CD4-positive, alpha-beta T cell treated with Interleukin-4 for 1 hour (primary cell): ENCODE measurements at regions not wholly inside any gene's neighbourhood (a gene's known extent, or its start where the extent isn't known, plus 50 kb on each side); places are given as distances from the start of the nearest gene placed in this dataset.

Experiments used
- DNase-seq, 2 donors: peaks; one replicate each; pipeline ENCODE4 v3.0.0-alpha.2; 2020 to 2022

DNA sequence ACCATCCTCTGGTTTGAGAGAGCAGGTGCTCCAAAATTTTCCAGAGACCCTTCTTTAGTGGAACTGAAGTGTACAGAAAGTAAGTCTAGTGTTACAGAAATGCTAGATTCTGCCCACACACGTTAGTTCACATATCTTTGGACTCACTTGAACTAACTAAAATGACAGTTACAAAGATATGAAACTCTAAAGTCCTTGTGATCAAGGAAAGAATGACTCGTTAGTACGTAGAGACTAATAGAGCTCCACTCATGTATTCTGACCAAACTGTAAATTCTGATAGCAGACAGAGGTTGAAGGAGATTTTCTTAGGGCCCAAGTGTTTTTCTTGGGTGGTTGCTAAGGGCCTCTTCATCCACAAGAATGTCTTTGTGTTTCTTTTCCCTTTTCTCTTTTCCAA lies 491.5 kb upstream of the B3GALT2 start:
- no peak for DNase-seq

DNA sequence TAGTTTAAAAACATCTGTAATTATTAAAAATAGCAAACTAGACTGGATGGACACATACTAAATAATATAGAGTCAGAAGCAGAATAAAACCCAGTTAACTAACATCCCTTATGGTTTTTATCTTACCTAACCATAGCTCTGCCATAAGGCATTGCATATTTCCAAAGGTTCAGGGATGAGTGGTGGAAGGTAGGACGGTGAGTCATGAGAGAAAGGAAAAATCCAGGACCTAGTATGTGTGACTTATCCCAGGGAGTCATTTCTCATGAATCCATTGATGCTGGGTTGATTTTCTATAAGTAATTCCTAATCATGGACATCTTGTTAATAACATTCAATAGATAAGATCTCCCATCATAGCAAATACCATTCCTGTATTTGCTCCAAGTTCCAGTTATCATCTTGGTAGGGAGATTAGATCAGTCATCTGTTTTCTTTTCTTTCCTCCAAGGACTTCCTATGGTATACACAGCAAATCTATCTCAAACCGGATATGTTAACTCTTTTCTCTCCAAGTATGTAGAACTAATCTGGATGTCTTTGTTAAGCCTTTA lies 490.7 kb upstream of the B3GALT2 start:
- no peak for DNase-seq

DNA sequence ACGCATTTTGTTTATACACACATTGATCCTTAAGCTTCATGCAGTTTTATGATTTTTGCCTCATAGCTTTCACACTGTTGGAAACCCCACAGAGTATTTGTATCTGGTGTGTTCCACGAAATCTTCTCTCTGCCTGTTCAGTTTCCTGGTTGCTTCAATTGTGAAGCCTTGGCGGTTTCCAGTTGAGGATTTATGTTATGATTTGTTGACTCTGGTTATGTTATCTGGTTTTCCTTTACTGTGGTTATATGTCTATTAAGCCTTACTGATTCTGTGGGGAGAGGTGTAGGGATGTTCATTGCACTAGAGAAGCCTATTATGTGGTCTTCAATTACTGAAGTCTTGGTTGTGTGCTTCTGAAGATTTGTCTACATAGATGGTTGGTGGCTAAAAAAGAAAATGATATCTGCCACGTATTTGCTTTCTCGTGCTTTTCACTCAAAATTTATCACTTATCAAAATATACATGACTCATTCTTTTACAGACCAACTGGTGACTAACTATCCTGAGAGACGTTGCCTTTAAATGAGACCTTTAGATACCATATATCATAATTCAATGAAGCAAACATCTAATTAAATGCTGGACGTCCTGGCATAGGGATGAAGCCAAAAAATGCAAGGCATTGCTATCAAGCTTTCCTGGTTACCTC lies 488.0 kb upstream of the B3GALT2 start:
- DNase-seq = no peak

DNA sequence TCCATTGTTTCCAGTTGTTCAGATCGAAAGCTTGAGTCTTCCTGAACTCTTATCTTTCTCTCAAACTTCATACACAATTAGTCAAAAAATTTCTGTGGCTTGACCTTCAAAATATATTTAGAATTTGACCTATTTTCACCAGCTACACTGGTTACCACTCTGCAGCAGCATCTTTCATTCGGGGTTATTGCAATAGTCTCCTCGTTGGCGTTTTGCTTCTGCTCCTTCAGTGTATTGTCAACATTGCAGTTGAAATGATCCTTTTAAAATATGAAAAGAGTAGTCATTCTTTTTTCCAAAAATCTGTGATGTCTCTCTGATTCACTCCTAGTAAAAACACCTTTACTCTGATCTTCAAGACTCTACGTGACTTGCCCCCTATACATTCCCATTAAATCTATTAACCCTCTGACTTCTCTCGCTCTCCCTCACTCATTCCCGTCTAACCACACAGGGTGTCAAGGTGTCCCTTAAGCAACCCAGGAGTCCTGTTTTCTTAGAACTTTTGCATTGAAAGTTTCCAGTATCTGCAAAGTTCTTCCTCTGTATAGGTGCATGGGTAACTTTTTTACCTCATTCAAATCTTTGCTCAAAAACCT lies 480.2 kb upstream of the B3GALT2 start:
- no peak for DNase-seq

DNA sequence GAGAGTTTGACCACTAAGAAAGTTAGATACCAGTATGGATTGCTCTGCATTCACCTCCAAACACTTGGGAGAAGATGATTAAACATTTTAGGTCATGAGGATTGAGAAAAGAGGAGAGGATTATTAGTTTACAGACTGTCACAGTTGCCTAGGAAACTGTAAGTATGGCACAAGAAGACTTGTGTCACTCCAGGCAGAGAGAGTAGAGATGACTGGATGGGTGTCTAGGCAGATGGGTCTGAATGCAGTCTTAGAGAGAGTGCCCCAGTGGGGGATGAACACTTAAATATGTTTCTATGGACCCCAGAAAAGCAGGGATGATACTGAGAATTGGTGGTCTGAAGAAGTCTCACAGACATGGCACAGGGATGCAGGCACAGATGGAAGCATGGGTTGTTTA lies 477.6 kb upstream of the B3GALT2 start:
- DNase-seq = no peak

DNA sequence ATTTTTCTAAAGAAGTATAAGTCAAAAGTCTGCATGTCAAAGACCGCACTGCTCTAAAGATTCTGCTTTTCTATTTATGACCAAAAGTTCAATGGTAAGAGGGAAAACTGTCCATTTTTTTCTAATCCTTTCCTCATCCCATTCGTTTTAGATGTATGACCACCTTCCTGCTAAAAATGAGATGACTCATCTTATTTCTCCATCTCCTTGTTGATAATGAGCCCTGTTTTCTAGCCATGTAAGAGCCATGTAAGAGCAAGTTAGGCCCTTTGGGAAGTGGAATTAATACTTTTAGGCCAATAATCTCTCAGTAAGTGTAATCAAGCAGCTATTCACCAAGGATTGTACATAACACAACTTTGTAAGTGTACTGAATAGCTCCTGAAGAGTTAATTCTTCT lies 475.6 kb upstream of the B3GALT2 start:
- no peak for DNase-seq

DNA sequence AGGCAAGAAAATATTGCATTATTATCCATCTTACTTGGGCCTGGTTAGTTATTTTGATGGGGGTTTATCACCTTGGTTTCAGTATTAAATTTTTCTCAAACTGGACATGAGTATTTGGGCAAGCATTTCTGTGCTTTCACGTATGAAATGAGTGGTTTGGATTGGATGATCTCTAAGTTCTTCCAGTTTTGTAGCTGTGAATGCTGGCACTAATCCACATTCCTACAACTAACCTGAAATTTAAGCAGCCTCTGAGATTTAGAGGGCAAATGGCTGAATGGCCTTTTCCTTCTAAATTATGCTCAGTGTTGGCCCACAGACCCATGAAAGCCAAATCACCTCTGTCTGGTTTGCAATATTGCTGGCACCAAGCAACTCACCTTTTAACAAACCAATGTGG lies 475.0 kb upstream of the B3GALT2 start:
- no peak for DNase-seq

DNA sequence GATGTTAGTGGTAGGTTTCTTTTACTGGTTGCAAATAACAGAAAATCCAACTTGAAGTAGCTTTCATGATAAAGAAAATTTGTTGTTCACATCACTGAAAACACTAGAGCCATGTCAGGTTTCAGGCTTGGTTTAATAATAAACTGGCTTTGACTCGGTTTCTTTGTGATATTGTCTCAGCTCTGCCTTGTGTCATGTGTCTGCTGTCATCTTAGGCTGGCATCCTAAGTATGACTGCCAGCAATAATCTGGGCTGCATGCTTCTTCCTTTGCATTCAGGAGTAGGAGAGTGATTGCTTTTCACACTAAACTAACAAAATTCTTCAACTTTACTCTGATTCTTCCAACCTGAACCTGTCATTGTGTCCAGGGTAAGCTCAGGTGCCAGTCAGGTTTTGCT lies 474.0 kb upstream of the B3GALT2 start:
- DNase-seq = no peak

DNA sequence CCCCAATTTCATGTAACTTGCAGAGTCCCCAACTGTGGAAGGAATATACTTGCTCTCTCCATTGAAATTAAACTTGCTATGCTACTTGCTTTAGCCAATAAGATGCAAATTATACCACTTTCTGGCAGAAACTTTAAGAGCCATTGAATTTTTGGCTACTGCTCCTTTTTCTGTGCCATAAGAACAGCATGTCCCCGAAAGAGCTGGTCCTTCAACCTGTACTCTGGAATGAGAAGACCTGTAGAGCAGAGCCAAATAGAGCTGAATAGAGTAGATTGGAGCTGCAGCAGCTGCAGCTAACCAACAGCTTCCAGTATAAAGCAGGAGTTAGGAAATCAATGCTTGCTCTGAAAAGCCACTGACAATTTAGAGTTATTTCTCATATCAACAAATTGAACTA lies 472.3 kb upstream of the B3GALT2 start:
- no peak for DNase-seq

DNA sequence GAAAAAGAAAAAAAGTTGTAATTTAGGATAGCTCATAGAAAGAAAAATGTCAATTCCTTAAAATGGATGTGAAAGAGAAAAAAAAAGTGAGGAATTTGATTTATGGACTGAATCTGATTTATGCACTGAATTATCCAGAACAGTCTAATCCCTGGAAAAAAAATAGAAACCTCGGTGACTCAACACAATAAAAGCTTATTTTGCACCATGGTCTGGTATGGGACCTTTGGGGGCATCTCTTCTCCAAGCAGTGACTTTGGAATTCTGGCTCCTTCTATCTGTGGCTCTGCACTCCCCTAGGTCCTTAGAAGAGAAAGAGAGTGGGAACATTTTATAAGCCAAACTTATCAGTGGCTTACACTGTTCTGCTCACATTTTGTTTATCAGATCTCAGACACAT lies 471.7 kb upstream of the B3GALT2 start:
- no peak for DNase-seq

DNA sequence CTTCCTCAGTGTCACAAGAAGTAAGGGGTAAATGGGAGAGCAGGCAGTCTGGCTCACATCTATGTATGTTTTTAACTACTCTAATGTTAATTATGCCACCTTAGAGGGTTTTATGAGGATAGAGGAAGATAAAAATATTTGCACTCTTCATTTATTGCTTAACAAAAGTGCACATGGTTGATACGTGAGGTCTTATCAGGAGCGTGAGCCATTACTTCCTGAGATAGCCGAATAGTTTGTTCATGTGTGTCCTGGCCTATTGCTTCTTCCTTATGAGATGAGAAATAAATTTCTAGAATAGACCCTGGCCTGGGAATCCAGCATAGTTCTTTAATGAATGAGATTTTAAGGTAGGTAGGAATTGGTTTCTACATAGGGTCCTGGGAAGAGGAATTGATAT lies 471.1 kb upstream of the B3GALT2 start:
- DNase-seq = no peak

DNA sequence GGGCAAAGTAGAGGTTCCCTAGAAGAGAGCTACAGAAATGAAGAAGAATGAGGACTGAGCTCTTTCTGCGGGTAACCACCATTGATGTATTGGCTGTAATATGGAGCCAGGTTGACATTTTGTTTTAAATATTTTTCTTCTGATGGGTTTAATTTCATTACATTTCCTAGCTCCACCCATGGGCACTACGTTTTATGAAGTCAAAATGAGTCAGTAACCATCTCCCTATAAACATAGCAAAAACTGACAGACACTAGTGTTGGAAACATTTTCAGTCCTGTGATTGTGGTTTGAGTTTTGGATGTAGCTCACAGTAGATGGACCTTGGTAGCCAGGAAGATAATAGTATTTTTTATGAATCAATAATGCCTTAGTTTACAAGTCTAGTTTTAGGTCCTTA lies 470.4 kb upstream of the B3GALT2 start:
- DNase-seq = no peak

DNA sequence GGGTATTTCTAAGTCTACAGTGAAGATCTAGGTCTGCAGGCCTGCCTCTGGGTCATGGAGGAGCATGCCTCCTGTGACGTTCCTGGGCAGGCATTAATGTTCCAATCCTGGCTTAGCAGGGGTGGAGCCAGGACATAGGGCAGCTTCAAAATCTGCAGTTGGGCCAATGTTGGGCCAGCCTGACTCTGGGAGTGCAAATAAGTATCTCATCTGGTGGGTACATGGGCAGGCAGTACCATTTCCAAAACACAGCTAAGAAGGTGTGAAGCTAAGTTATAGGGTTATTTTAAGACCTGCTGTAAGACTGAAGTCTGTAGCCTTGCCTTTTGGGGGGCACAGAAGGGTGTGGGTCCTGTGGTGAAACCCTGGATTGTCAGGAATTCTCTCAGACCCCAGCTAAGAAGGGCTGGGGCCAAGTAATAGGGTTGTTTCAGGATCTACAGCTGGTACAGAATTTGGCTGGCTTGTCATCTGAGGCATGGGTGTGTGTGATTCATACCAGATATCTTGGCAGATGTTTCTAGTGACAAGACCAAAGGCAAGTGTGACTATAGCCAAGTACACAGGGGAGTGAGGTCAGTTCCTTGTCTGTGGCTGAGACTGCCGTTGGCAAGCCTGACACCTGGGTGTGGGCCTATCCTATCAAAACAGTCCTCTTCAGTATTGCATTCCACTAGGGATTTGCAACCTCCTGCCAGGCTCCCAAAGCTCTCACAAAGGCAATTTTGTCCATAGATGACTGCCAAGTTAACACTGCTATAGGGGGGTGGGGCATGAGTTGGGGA lies 468.7 kb upstream of the B3GALT2 start:
- no peak for DNase-seq

DNA sequence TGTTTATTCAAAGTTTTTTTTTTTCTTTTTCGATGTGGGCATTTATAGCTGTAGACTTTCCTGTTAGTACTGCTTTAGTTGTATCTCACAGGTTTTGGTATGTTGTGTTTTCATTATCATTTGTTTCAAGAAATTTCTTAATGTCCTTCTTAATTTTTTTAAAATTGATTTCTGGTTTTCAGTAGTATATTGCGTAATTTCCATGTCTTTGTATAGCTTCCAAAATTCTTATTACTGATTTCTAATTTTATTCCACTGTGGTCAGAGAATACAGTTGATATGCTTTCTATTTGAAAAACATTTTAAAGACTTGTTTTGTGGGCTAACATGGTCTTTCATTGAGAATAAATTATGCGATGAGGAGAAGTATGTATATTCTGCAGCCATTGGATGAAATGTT lies 463.2 kb upstream of the B3GALT2 start:
- no peak for DNase-seq

DNA sequence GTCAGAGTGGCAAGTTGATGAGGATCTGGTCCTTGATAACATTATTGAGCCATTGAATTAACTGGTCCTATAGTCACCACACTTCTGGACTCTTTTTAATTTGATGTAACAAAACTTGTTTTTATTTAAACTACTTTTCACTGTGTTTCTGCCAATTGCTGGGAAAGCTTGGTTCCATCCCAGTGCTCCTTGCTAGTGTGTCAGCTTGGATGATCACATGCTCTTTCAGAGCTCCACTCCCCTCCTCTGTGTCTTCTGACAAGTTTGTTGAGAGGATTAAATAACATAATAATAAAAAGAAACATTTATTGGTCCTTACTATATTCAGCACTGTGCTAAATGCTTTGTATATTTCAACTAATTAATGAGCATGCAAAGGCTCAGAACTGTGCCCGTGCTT lies 448.5 kb upstream of the B3GALT2 start:
- no peak for DNase-seq

DNA sequence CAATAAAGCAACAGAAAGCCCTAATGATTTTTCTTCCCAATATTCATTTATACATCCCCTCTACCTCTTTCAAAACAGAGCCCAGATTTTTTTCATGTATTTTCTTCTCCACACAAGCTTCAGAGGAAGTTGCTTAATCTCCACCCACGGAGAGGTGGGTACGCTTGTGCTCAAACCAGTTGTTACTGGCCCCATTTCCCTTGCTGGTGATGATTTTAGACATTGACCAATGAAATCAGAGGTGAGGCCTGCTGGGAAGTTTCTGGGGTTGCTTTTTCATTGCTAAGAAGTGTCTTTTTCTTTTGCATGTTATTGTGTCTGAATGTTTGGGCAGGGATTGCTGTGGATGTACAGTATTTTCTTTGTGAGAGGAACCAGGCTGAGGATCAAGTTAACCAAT lies 448.1 kb upstream of the B3GALT2 start:
- DNase-seq = peak in 1 of 2 donors; percentile 44

DNA sequence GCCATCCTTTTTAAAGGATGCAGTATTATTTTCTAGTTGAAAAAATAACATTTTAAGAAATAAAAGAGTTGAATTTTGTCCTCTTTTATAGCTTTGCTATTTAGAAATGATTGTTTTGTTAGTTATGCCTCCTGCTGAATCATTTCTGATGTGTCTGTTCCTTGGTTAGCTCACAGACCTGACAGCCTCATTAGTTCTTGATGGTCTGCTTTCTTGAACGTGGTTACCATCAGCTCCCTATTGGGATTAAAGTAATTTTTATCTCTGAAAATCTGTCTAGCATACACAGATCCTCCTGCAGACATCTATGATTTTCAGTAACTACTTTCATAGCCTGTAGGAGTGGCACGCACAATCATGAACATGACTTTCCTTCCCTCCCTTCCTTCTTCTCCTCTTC lies 447.6 kb upstream of the B3GALT2 start:
- DNase-seq = no peak

DNA sequence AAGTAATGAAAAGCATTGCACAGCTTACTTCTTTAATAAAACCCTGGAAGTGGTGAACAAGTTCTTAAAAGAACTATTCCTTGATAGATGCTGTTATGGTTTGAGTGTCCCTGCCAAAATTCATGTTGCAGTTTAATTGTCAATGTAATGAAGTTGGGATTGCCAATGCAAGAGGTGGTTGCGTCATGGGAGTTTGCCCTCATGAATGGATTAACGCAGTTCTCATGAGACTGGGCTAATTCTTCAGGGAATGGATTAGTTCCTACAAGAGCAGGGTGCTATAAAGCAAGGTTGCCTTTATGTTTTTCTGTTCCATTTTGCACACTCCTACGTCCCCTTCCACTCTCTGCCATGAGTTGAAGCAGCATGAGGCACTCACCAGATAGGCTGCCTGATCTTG lies 446.7 kb upstream of the B3GALT2 start:
- DNase-seq = no peak

DNA sequence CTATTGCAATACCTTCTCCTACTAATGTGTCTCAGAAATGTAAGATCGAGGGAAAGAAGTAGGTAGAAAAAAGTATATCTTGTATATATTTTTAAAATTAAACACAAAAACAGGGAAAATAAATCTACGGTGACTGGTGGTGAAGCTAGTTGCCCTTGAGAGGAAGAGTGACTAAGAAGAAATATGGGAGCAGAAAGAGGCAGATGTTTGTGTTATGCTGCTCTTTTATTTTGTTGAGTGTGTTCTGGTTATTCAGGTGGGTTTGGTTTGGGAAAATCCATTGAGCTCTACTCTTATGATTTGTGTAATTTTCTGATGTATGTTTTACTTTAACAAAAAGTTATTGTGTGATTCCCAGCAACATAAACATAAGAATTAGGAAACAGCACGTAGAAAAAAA lies 444.9 kb upstream of the B3GALT2 start:
- DNase-seq = no peak

DNA sequence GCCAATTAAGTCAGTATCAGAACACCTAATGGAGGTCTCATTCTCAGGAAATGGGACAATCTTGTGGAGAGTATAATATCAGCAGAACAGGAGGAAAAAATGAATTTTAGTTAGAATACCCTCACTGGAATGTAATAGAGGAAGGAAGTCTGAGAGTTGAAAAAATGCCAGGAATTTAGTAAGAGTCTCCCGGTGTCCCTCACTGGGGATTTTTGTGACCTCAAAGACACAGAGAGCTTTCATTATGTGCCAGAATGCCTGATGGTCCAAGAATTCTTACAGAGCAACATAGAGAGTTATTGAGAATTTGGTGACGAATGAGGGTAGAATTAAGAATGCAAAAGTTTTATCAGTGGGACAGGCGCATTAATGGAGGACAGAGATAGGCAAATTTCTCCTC lies 443.5 kb upstream of the B3GALT2 start:
- no peak for DNase-seq

DNA sequence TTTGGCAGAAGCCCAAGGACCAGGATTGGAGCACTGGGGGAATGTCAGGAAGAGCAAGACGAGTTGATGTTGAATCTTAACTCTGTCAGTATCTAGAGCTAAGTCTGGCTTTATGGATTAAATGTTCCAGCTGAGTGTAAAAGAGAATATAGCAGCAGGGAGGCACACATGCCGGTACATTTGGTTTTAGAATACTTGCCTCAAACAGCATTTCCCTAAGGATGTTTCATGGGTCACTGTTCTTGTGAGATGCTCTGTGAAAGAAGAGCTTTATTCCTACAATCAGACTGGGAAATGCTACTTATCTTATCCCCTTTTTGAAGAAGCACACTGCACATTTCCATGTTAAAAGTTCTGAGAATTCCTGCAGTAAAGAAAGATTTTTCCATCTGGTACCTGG lies 440.3 kb upstream of the B3GALT2 start:
- DNase-seq = no peak

DNA sequence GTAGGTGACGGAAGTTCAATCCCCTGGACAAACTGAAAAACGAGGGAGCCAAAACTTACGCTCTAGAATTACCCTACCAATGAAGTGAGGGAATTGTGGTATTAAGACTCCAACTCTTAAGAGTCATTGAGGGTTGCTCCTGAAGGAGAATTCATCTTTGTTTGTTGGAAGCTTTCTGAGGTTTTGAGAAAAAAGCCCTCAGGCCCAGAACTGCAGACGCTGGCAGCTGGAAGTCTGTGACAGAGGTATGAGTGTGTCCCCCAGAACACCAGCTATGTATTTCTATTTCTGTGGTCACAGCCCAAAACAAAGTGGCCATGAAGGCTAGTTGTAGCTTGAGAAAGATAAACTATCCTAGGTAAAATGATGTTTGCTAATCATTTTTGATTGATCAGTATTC lies 438.8 kb upstream of the B3GALT2 start:
- DNase-seq = no peak

DNA sequence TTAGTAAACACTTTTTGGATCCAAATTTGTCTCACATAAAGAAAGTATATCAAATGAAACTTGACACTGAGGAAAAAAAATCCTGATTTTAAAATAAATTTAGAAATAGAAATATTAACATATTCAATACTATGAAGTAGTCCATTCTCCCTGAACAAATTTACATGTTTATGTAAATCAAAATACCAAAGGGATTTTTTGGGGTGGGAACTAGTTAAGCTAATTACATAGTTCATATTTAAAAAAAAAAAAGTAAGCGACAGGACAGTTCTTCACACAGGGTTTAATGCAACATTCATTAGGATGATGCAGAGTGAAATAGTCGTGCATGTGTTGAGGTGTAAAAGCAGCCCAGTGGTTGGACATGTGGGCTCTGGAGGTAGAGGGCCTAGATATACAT lies 433.5 kb upstream of the B3GALT2 start:
- DNase-seq = no peak

DNA sequence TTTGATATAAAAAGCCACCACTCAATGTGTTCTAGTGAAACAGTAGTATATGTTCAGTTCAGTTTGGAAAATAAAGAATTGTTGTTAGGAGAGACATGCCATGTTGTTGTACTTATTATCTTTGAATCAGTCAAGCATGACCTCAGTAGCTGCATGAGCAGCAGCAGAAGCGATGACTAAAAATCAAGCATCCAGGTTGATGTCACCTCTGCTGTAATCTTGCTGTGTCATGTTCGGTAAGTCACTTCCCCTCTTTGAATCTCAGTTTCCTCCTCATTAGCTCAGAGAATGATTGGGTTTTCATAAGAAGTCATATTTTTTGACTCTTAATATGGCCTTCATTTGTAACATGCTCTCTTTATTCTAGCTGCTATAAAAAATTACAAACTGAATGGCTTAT lies 428.4 kb upstream of the B3GALT2 start:
- DNase-seq = no peak
